Stimulated activated CD4-positive, alpha-beta T cell treated with anti-CD3 and anti-CD28 coated beads, TNF-alpha, amount 100 ng/mL, for 4 hours (primary cell): ENCODE measurements at regions not wholly inside any gene's neighbourhood (a gene's known extent, or its start where the extent isn't known, plus 50 kb on each side); places are given as distances from the start of the nearest gene placed in this dataset.
"Not testable (repeated sequence)": the region's sequence is repeated elsewhere in the genome, so short reads cannot be mapped to it uniquely, and the experiment has no call there.

ENCODE experiments used
- DNase-seq, 3 experiments: peaks; one replicate each; pipeline ENCODE4 v3.0.0-alpha.2; 2020; ENCODE audit warnings: low read depth in 3 of 3

- no peak for DNase-seq
Observed at GRCh38 chr3:177842302-177842701, 645.0 kb upstream of the TBL1XR1 start.

- no peak for DNase-seq
Observed at GRCh38 chr3:177842743-177843734, 645.8 kb upstream of the TBL1XR1 start.

- DNase-seq = no peak
Observed at GRCh38 chr3:177852001-177852807, 654.9 kb upstream of the TBL1XR1 start.

- no peak for DNase-seq
Observed at GRCh38 chr3:177855021-177855420, 657.7 kb upstream of the TBL1XR1 start.

- no peak for DNase-seq
Observed at GRCh38 chr3:177860184-177860583, 662.9 kb upstream of the TBL1XR1 start.

GRCh38 chr3:177862962-177863491 is 665.7 kb upstream of the TBL1XR1 start:
- DNase-seq = no peak

- DNase-seq = not testable (repeated sequence)
Observed at GRCh38 chr3:177871267-177871666, 665.0 kb upstream of the KCNMB2 start.

GRCh38 chr3:177878192-177878591 is 658.0 kb upstream of the KCNMB2 start:
- DNase-seq = no peak

GRCh38 chr3:177878957-177879356 is 657.3 kb upstream of the KCNMB2 start:
- DNase-seq = no peak

GRCh38 chr3:177881351-177881750 is 654.9 kb upstream of the KCNMB2 start:
- no peak for DNase-seq

- no peak for DNase-seq
Observed at GRCh38 chr3:177882124-177882648, 654.0 kb upstream of the KCNMB2 start.

GRCh38 chr3:177883091-177883490 is 653.1 kb upstream of the KCNMB2 start:
- DNase-seq = no peak

GRCh38 chr3:177883957-177884356 is 652.3 kb upstream of the KCNMB2 start:
- no peak for DNase-seq

- DNase-seq = no peak
Observed at GRCh38 chr3:177885063-177885462, 651.2 kb upstream of the KCNMB2 start.

- DNase-seq = no peak
Observed at GRCh38 chr3:177886501-177886900, 649.7 kb upstream of the KCNMB2 start.

- DNase-seq = no peak
Observed at GRCh38 chr3:177887475-177887874, 648.8 kb upstream of the KCNMB2 start.

GRCh38 chr3:177889161-177889560 is 647.1 kb upstream of the KCNMB2 start:
- DNase-seq = no peak

- no peak for DNase-seq
Observed at GRCh38 chr3:177889652-177890358, 646.4 kb upstream of the KCNMB2 start.

- no peak for DNase-seq
Observed at GRCh38 chr3:177890359-177890683, 645.9 kb upstream of the KCNMB2 start.

- not testable (repeated sequence) for DNase-seq
Observed at GRCh38 chr3:177891569-177891968, 644.7 kb upstream of the KCNMB2 start.

GRCh38 chr3:177893331-177893730 is 642.9 kb upstream of the KCNMB2 start:
- no peak for DNase-seq
